Mesendoderm (in vitro differentiated cells): ENCODE measurements at regions not wholly inside any gene's neighbourhood (a gene's known extent, or its start where the extent isn't known, plus 50 kb on each side); places are given as distances from the start of the nearest gene placed in this dataset.

Experiments used
- DNase-seq: peaks from one replicate; pipeline ENCODE4 v3.0.0; 2013
- H2AK5ac ChIP-seq: 2 replicates; pipeline ENCODE4 v1.6.1; 2013; ENCODE audit warnings: low read length, inconsistent platforms
- H2BK120ac ChIP-seq: 2 replicates; pipeline ENCODE4 v1.6.1; 2013; ENCODE audit warnings: low read depth, mild to moderate bottlenecking, low read length, moderate library complexity, mixed read lengths
- H2BK15ac ChIP-seq: replicated peaks from 2 replicates; pipeline ENCODE4 v1.6.1; 2013; ENCODE audit warnings: low read depth, mild to moderate bottlenecking, moderate library complexity
- H2BK5ac ChIP-seq: 2 replicates; pipeline ENCODE4 v1.6.1; 2013; ENCODE audit warnings: low read length, inconsistent platforms
- H3K18ac ChIP-seq: 2 replicates; pipeline ENCODE4 v1.6.1; 2013; ENCODE audit warnings: mild to moderate bottlenecking, low read length, mixed read lengths
- H3K23ac ChIP-seq: one replicate; pipeline ENCODE4 v1.6.1; 2013; ENCODE audit warnings: low read length
- H3K27ac ChIP-seq: 2 replicates; pipeline ENCODE4 v1.5.1; 2013; ENCODE audit warnings: low read depth, mild to moderate bottlenecking, inconsistent platforms, low read length, moderate library complexity
- H3K27me3 ChIP-seq: 2 replicates; pipeline ENCODE4 v1.6.1; 2013; ENCODE audit warnings: low read length, control low read depth, mild to moderate bottlenecking, inconsistent platforms; ENCODE audit not compliant: insufficient read depth, poor library complexity
- H3K36me3 ChIP-seq: 2 replicates; pipeline ENCODE4 v1.6.1; 2013; ENCODE audit warnings: low read length, inconsistent platforms; ENCODE audit not compliant: control insufficient read depth, insufficient read depth
- H3K4ac ChIP-seq: one replicate; pipeline ENCODE4 v1.6.1; 2013; ENCODE audit warnings: low read depth, mild to moderate bottlenecking, low read length, moderate library complexity
- H3K4me1 ChIP-seq: 2 replicates; pipeline ENCODE4 v1.6.1; 2013; ENCODE audit warnings: low read depth, low read length, inconsistent platforms; ENCODE audit not compliant: control insufficient read depth
- H3K4me2 ChIP-seq: 2 replicates; pipeline ENCODE4 v1.6.1; 2013; ENCODE audit warnings: low read length
- H3K4me3 ChIP-seq: 2 replicates; pipeline ENCODE4 v1.5.1; 2013; ENCODE audit warnings: mild to moderate bottlenecking, low read length
- H3K56ac ChIP-seq: one replicate; pipeline ENCODE4 v1.6.1; 2013; ENCODE audit warnings: low read length
- H3K79me1 ChIP-seq: 2 replicates; pipeline ENCODE4 v1.6.1; 2013; ENCODE audit warnings: low read length, inconsistent platforms
- H3K79me2 ChIP-seq: 2 replicates; pipeline ENCODE4 v1.6.1; 2013; ENCODE audit warnings: mild to moderate bottlenecking, low read length; ENCODE audit not compliant: control insufficient read depth, insufficient read depth
- H3K9ac ChIP-seq: 2 replicates; pipeline ENCODE4 v1.6.1; 2013; ENCODE audit warnings: low read length, inconsistent platforms
- H4K5ac ChIP-seq: one replicate; pipeline ENCODE4 v1.6.1; 2013; ENCODE audit warnings: low read length
- H4K8ac ChIP-seq: one replicate; pipeline ENCODE4 v1.6.1; 2013; ENCODE audit warnings: low read depth, mild to moderate bottlenecking, control low read depth, low read length, moderate library complexity
- WGBS: extraction: QIAGEN DNeasy Blood & Tissue Kit; methylation state at CpG from one replicate; pipeline ENCODE4 v1.1.7; 2013; ENCODE audit warnings: low lambda C conversion rate, missing lambda C conversion rate; ENCODE audit not compliant: insufficient coverage; ENCODE audit errors: extremely low coverage; 5-methylcytosine and 5-hydroxymethylcytosine counted together

DNA sequence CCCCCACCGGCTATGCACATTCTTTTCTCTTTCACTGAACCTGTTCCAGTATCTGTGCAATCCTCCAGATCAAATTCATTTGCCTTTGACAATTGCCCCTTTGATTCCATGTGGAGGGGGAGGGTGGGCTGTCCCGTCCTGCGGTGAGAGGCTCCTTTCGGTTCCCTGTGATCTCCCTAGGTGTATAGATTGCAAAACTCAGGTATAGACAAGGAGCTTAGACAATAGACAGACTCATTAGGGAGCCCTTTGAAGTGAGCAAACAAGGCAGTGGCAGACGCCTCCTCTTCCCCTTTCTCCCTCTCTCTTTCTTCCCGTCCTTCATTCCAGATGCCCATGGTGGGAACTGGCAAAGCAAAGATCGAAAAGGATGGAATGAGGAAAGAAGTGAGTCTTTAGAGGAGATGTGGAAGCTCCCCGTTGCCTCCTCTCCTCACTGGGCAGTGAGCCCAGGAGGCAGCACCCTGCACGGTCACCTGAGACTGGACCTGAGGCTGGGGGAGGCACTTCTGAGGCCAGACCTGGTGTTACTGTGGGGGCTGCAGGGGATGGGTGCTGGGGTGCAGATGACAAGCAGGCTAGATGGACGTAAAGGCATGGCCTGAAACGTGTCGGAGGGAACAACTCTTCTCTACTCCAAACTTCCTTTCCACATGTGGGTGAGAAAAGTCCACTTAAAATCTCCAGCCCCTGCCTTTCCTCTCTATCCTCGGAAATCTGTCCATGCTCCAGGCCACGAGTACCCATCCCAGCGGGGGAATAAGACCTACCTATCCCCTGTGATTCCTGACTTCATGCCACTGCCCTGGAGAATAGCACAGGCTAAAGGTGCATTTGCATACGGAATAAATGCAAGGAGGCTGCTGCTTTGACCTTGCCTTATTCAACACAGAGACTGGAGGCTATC, 256.6 kb upstream of the FOXQ1 start:
- Histone ChIP-seq H3K79me1 (no peaks in the 10 kb centered on the region), H3K56ac (no peak overlapping the region), H3K4ac (no peak overlapping the region), H2BK15ac (no peak overlapping the region), H2BK5ac (no peak overlapping the region), H3K27ac (no peak overlapping the region), H2AK5ac (no peak overlapping the region), H3K36me3 (no peaks in the 10 kb centered on the region), H4K8ac (no peak overlapping the region), H3K18ac (no peak overlapping the region), H3K4me1 (peaks cover 3% of the 10 kb centered on the region), H3K23ac (peak overlapping the region; percentile 33), H3K9ac (no peak overlapping the region), H3K79me2 (no peaks in the 10 kb centered on the region), H4K5ac (no peak overlapping the region), H3K4me2 (no peak overlapping the region), H3K27me3 (no peaks in the 10 kb centered on the region), H2BK120ac (no peak overlapping the region), H3K4me3 (no peak overlapping the region)
- DNase-seq, result peak; percentile 11
- no CpG with 5 or more reads among the region's 16 CpGs for WGBS

DNA sequence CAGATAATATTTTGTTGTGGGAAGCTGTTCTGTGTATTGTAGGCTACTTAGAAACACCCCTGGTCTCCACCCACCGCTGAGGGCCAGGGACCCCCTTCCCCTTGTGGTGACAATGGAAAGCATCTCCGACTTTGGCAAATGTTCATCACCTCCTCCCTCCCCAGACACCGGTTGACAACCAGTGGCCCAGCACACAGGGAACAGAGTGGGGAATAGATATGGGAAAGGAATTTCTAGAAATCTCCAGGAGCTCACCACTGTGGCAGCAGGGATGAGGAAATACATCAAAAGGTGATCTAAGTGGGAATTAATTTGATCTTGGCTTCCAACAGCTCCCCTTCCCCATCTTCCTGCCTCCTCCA, 257.3 kb upstream of the FOXQ1 start:
- H3K23ac ChIP-seq, result no peak overlapping the region
- H3K79me1 ChIP-seq, result no peaks in the 10 kb centered on the region
- H3K56ac ChIP-seq, result no peak overlapping the region
- DNase-seq, result no peak
- H3K4ac ChIP-seq, result no peak overlapping the region
- no peaks in the 10 kb centered on the region for H3K36me3 ChIP-seq
- no peak overlapping the region for H2AK5ac ChIP-seq
- peaks cover 3% of the 10 kb centered on the region for H3K4me1 ChIP-seq
- H3K18ac ChIP-seq, result no peak overlapping the region
- no peak overlapping the region for H4K8ac ChIP-seq
- no peak overlapping the region for H3K4me2 ChIP-seq
- no peak overlapping the region for H3K4me3 ChIP-seq
- no peak overlapping the region for H2BK120ac ChIP-seq
- no peaks in the 10 kb centered on the region for H3K27me3 ChIP-seq
- H2BK15ac ChIP-seq, result no peak overlapping the region
- H3K9ac ChIP-seq, result no peak overlapping the region
- no CpG with 5 or more reads among the region's 3 CpGs for WGBS
- no peak overlapping the region for H4K5ac ChIP-seq
- no peaks in the 10 kb centered on the region for H3K79me2 ChIP-seq
- H2BK5ac ChIP-seq, result no peak overlapping the region
- H3K27ac ChIP-seq, result no peak overlapping the region

GRCh38 chr6:1053586-1053985, 258.3 kb upstream of the FOXQ1 start:
- Histone ChIP-seq H3K56ac (no peak overlapping the region), H3K23ac (no peak overlapping the region), H3K79me2 (no peaks in the 10 kb centered on the region), H2BK5ac (no peak overlapping the region), H2BK120ac (no peak overlapping the region), H3K4me3 (no peak overlapping the region), H2BK15ac (no peak overlapping the region), H2AK5ac (no peak overlapping the region), H3K79me1 (no peaks in the 10 kb centered on the region), H3K4me1 (peaks cover 3% of the 10 kb centered on the region), H3K4me2 (no peak overlapping the region), H3K36me3 (no peaks in the 10 kb centered on the region), H3K27me3 (no peaks in the 10 kb centered on the region), H3K9ac (no peak overlapping the region), H3K27ac (no peak overlapping the region), H4K5ac (no peak overlapping the region), H3K18ac (no peak overlapping the region), H4K8ac (no peak overlapping the region), H3K4ac (no peak overlapping the region)
- WGBS, result no CpG with 5 or more reads among the region's 7 CpGs
- DNase-seq, result no peak

GRCh38 chr6:1052262-1052661, 259.6 kb upstream of the FOXQ1 start:
- Histone ChIP-seq H2BK120ac (no peak overlapping the region), H3K36me3 (no peaks in the 10 kb centered on the region), H2BK5ac (no peak overlapping the region), H3K4ac (no peak overlapping the region), H3K4me2 (no peak overlapping the region), H3K18ac (no peak overlapping the region), H3K27me3 (no peaks in the 10 kb centered on the region), H3K56ac (no peak overlapping the region), H2BK15ac (no peak overlapping the region), H3K79me2 (no peaks in the 10 kb centered on the region), H4K5ac (no peak overlapping the region), H3K79me1 (no peaks in the 10 kb centered on the region), H3K27ac (no peak overlapping the region), H3K4me3 (no peak overlapping the region), H3K9ac (no peak overlapping the region), H3K4me1 (no peaks in the 10 kb centered on the region), H4K8ac (no peak overlapping the region), H3K23ac (no peak overlapping the region), H2AK5ac (no peak overlapping the region)
- DNase-seq, result no peak
- WGBS, result no CpG with 5 or more reads among the region's 3 CpGs

DNA sequence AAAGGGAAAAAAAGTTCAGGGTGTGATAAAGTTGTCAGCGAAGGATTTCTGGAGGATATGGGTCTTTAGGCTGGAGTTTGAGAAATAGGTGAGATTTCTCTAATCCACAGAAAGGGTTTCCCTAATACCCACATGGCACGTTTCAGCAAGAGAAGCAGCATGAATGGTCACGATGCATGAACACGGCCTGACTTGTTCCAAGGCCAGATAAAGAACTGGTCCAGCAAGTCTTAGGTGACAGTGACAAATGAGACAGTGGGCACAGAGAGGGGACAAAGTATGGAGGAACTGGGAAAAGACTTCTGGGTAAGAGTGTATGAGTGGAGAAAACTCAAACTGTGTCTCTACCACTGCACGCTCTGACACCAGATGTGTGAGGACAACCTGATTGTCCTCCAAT, 262.0 kb upstream of the FOXQ1 start:
- H3K4me2 ChIP-seq, result no peak overlapping the region
- H3K9ac ChIP-seq, result no peak overlapping the region
- no peak overlapping the region for H3K4ac ChIP-seq
- no peaks in the 10 kb centered on the region for H3K27me3 ChIP-seq
- no CpG with 5 or more reads among the region's 5 CpGs for WGBS
- H3K36me3 ChIP-seq, result no peaks in the 10 kb centered on the region
- H3K23ac ChIP-seq, result no peak overlapping the region
- no peak overlapping the region for H2AK5ac ChIP-seq
- no peak overlapping the region for H3K18ac ChIP-seq
- no peak overlapping the region for H2BK5ac ChIP-seq
- DNase-seq, result no peak
- no peaks in the 10 kb centered on the region for H3K79me1 ChIP-seq
- no peak overlapping the region for H3K4me3 ChIP-seq
- H3K4me1 ChIP-seq, result no peaks in the 10 kb centered on the region
- no peak overlapping the region for H2BK120ac ChIP-seq
- no peak overlapping the region for H3K27ac ChIP-seq
- no peak overlapping the region for H4K5ac ChIP-seq
- H2BK15ac ChIP-seq, result no peak overlapping the region
- H3K56ac ChIP-seq, result no peak overlapping the region
- H4K8ac ChIP-seq, result no peak overlapping the region
- no peaks in the 10 kb centered on the region for H3K79me2 ChIP-seq

GRCh38 chr6:1049170-1049569, 262.7 kb upstream of the FOXQ1 start:
- no peaks in the 10 kb centered on the region for H3K36me3 ChIP-seq
- H2BK15ac ChIP-seq, result no peak overlapping the region
- no peak overlapping the region for H3K23ac ChIP-seq
- no peak overlapping the region for H2BK5ac ChIP-seq
- H3K4me3 ChIP-seq, result no peak overlapping the region
- H3K27me3 ChIP-seq, result no peaks in the 10 kb centered on the region
- H3K27ac ChIP-seq, result no peak overlapping the region
- no peak overlapping the region for H4K5ac ChIP-seq
- H2AK5ac ChIP-seq, result no peak overlapping the region
- no peak overlapping the region for H3K9ac ChIP-seq
- H3K18ac ChIP-seq, result no peak overlapping the region
- no peaks in the 10 kb centered on the region for H3K79me1 ChIP-seq
- no peak overlapping the region for H3K56ac ChIP-seq
- H3K79me2 ChIP-seq, result no peaks in the 10 kb centered on the region
- WGBS, result no CpG with 5 or more reads among the region's 1 CpG
- no peak for DNase-seq
- no peak overlapping the region for H3K4ac ChIP-seq
- H3K4me1 ChIP-seq, result no peaks in the 10 kb centered on the region
- H3K4me2 ChIP-seq, result no peak overlapping the region
- no peak overlapping the region for H2BK120ac ChIP-seq
- H4K8ac ChIP-seq, result no peak overlapping the region
